ENCODE measurements at regions not wholly inside any gene's neighbourhood (a gene's known extent, or its start where the extent isn't known, plus 50 kb on each side); places are given as distances from the start of the nearest gene placed in this dataset.

- no peaks in the 10 kb centered on the region for H3K27me3 ChIP-seq (ENCODE audit: insufficient read depth, low read length)
- no peak overlapping the region for H2AK5ac ChIP-seq (ENCODE audit: low read length)
- H2BK5ac ChIP-seq (ENCODE audit: low read depth, low read length, poor library complexity): no peak overlapping the region
- no peak overlapping the region for H3K18ac ChIP-seq (ENCODE audit: low read length)
- H3K14ac ChIP-seq (ENCODE audit: low read length): no peak overlapping the region
- H3K4me1 ChIP-seq (ENCODE audit: control insufficient read depth in 1 of 2, insufficient read depth in 2 of 2, low read length in 2 of 2): no peaks in the 10 kb centered on the region
- no peaks in the 10 kb centered on the region for H3K79me1 ChIP-seq (ENCODE audit: low read length)
- H2AFZ ChIP-seq (ENCODE audit: insufficient read depth, low read length, poor library complexity): no peak overlapping the region
- H3K9ac ChIP-seq (ENCODE audit: low read length): no peak overlapping the region
- no peak overlapping the region for H3K4me3 ChIP-seq (ENCODE audit: low read depth, low read length)
- no peaks in the 10 kb centered on the region for H3K36me3 ChIP-seq (ENCODE audit: control insufficient read depth in 1 of 2, insufficient read depth in 2 of 2, low read length in 2 of 2)
- no peak overlapping the region for H3K23ac ChIP-seq (ENCODE audit: low read length)
- H4K8ac ChIP-seq (ENCODE audit: low read depth, low read length): no peak overlapping the region
- no peak overlapping the region for H3K4ac ChIP-seq (ENCODE audit: low read depth, low read length)
- no peak overlapping the region for H2BK12ac ChIP-seq (ENCODE audit: low read length)
- H4K12ac ChIP-seq (ENCODE audit: low read depth, low read length): no peak overlapping the region
- H3K4me2 ChIP-seq (ENCODE audit: low read length): no peak overlapping the region
- no peaks in the 10 kb centered on the region for H3K9me3 ChIP-seq (ENCODE audit: insufficient read depth, low read depth, low read length)
- no peaks in the 10 kb centered on the region for H3K79me2 ChIP-seq (ENCODE audit: control insufficient read depth, insufficient read depth, low read length, poor library complexity)
- no CpG with 5 or more reads among the region's 14 CpGs for WGBS (ENCODE audit: extremely low coverage, insufficient coverage, insufficient read length)
- H2BK120ac ChIP-seq (ENCODE audit: insufficient read depth, low read length, poor library complexity): no peak overlapping the region
- no peak overlapping the region for H3K27ac ChIP-seq (ENCODE audit: low read depth, low read length)
- DNase-seq: no peak
- H4K91ac ChIP-seq (ENCODE audit: low read depth, low read length): no peak overlapping the region
These were observed 97.9 kb downstream of the ANKRD60 start for GRCh38 chr20:58130581-58130980.

GRCh38 chr20:58130156-58130555 lies 98.3 kb downstream of the ANKRD60 start:
- Histone ChIP-seq H3K4me3 (ENCODE audit: low read depth, low read length) (no peak overlapping the region), H3K79me2 (ENCODE audit: control insufficient read depth, insufficient read depth, low read length, poor library complexity) (no peaks in the 10 kb centered on the region), H3K4ac (ENCODE audit: low read depth, low read length) (no peak overlapping the region), H4K8ac (ENCODE audit: low read depth, low read length) (no peak overlapping the region), H2AFZ (ENCODE audit: insufficient read depth, low read length, poor library complexity) (no peak overlapping the region), H2BK12ac (ENCODE audit: low read length) (no peak overlapping the region), H4K12ac (ENCODE audit: low read depth, low read length) (no peak overlapping the region), H3K36me3 (ENCODE audit: control insufficient read depth in 1 of 2, insufficient read depth in 2 of 2, low read length in 2 of 2) (no peaks in the 10 kb centered on the region), H3K4me1 (ENCODE audit: control insufficient read depth in 1 of 2, insufficient read depth in 2 of 2, low read length in 2 of 2) (no peaks in the 10 kb centered on the region), H3K9ac (ENCODE audit: low read length) (no peak overlapping the region), H3K23ac (ENCODE audit: low read length) (no peak overlapping the region), H3K18ac (ENCODE audit: low read length) (no peak overlapping the region), H3K27ac (ENCODE audit: low read depth, low read length) (no peak overlapping the region), H2AK5ac (ENCODE audit: low read length) (no peak overlapping the region), H3K79me1 (ENCODE audit: low read length) (no peaks in the 10 kb centered on the region), H2BK120ac (ENCODE audit: insufficient read depth, low read length, poor library complexity) (no peak overlapping the region), H3K4me2 (ENCODE audit: low read length) (no peak overlapping the region), H2BK5ac (ENCODE audit: low read depth, low read length, poor library complexity) (no peak overlapping the region), H3K9me3 (ENCODE audit: insufficient read depth, low read depth, low read length) (no peaks in the 10 kb centered on the region), H4K91ac (ENCODE audit: low read depth, low read length) (no peak overlapping the region), H3K27me3 (ENCODE audit: insufficient read depth, low read length) (no peaks in the 10 kb centered on the region), H3K14ac (ENCODE audit: low read length) (no peak overlapping the region)
- DNase-seq: no peak
- no CpG with 5 or more reads among the region's 8 CpGs for WGBS (ENCODE audit: extremely low coverage, insufficient coverage, insufficient read length)

GRCh38 chr20:58129721-58130151 lies 98.7 kb downstream of the ANKRD60 start:
- Histone ChIP-seq H3K14ac (ENCODE audit: low read length) (no peak overlapping the region), H3K4me1 (ENCODE audit: control insufficient read depth in 1 of 2, insufficient read depth in 2 of 2, low read length in 2 of 2) (no peaks in the 10 kb centered on the region), H2BK120ac (ENCODE audit: insufficient read depth, low read length, poor library complexity) (no peak overlapping the region), H3K79me1 (ENCODE audit: low read length) (no peaks in the 10 kb centered on the region), H3K27me3 (ENCODE audit: insufficient read depth, low read length) (no peaks in the 10 kb centered on the region), H3K36me3 (ENCODE audit: control insufficient read depth in 1 of 2, insufficient read depth in 2 of 2, low read length in 2 of 2) (no peaks in the 10 kb centered on the region), H4K91ac (ENCODE audit: low read depth, low read length) (no peak overlapping the region), H2BK5ac (ENCODE audit: low read depth, low read length, poor library complexity) (no peak overlapping the region), H3K79me2 (ENCODE audit: control insufficient read depth, insufficient read depth, low read length, poor library complexity) (no peaks in the 10 kb centered on the region), H3K18ac (ENCODE audit: low read length) (no peak overlapping the region), H2AK5ac (ENCODE audit: low read length) (no peak overlapping the region), H3K27ac (ENCODE audit: low read depth, low read length) (no peak overlapping the region), H3K9me3 (ENCODE audit: insufficient read depth, low read depth, low read length) (no peaks in the 10 kb centered on the region), H3K9ac (ENCODE audit: low read length) (no peak overlapping the region), H3K4me2 (ENCODE audit: low read length) (no peak overlapping the region), H3K4me3 (ENCODE audit: low read depth, low read length) (no peak overlapping the region), H2AFZ (ENCODE audit: insufficient read depth, low read length, poor library complexity) (no peak overlapping the region), H3K4ac (ENCODE audit: low read depth, low read length) (no peak overlapping the region), H4K8ac (ENCODE audit: low read depth, low read length) (no peak overlapping the region), H2BK12ac (ENCODE audit: low read length) (no peak overlapping the region), H4K12ac (ENCODE audit: low read depth, low read length) (no peak overlapping the region), H3K23ac (ENCODE audit: low read length) (no peak overlapping the region)
- no peak for DNase-seq
- WGBS (ENCODE audit: extremely low coverage, insufficient coverage, insufficient read length): no CpG with 5 or more reads among the region's 13 CpGs

GRCh38 chr20:58128635-58129625 lies 99.5 kb downstream of the ANKRD60 start:
- Histone ChIP-seq H2BK12ac (ENCODE audit: low read length) (no peak overlapping the region), H4K12ac (ENCODE audit: low read depth, low read length) (no peak overlapping the region), H3K9ac (ENCODE audit: low read length) (no peak overlapping the region), H3K36me3 (ENCODE audit: control insufficient read depth in 1 of 2, insufficient read depth in 2 of 2, low read length in 2 of 2) (no peaks in the 10 kb centered on the region), H3K79me2 (ENCODE audit: control insufficient read depth, insufficient read depth, low read length, poor library complexity) (no peaks in the 10 kb centered on the region), H3K4me3 (ENCODE audit: low read depth, low read length) (no peak overlapping the region), H4K91ac (ENCODE audit: low read depth, low read length) (no peak overlapping the region), H2BK120ac (ENCODE audit: insufficient read depth, low read length, poor library complexity) (no peak overlapping the region), H3K27ac (ENCODE audit: low read depth, low read length) (no peak overlapping the region), H3K4me2 (ENCODE audit: low read length) (no peak overlapping the region), H2BK5ac (ENCODE audit: low read depth, low read length, poor library complexity) (no peak overlapping the region), H3K27me3 (ENCODE audit: insufficient read depth, low read length) (no peaks in the 10 kb centered on the region), H3K14ac (ENCODE audit: low read length) (no peak overlapping the region), H4K8ac (ENCODE audit: low read depth, low read length) (no peak overlapping the region), H3K4me1 (ENCODE audit: control insufficient read depth in 1 of 2, insufficient read depth in 2 of 2, low read length in 2 of 2) (no peaks in the 10 kb centered on the region), H3K4ac (ENCODE audit: low read depth, low read length) (no peak overlapping the region), H3K79me1 (ENCODE audit: low read length) (no peaks in the 10 kb centered on the region), H3K23ac (ENCODE audit: low read length) (no peak overlapping the region), H2AFZ (ENCODE audit: insufficient read depth, low read length, poor library complexity) (no peak overlapping the region), H2AK5ac (ENCODE audit: low read length) (no peak overlapping the region), H3K18ac (ENCODE audit: low read length) (no peak overlapping the region), H3K9me3 (ENCODE audit: insufficient read depth, low read depth, low read length) (no peaks in the 10 kb centered on the region)
- no CpG with 5 or more reads among the region's 14 CpGs for WGBS (ENCODE audit: extremely low coverage, insufficient coverage, insufficient read length)
- DNase-seq: no peak
